ENCODE measurements at regions not wholly inside any gene's neighbourhood (a gene's known extent, or its start where the extent isn't known, plus 50 kb on each side); places are given as distances from the start of the nearest gene placed in this dataset.

DNA sequence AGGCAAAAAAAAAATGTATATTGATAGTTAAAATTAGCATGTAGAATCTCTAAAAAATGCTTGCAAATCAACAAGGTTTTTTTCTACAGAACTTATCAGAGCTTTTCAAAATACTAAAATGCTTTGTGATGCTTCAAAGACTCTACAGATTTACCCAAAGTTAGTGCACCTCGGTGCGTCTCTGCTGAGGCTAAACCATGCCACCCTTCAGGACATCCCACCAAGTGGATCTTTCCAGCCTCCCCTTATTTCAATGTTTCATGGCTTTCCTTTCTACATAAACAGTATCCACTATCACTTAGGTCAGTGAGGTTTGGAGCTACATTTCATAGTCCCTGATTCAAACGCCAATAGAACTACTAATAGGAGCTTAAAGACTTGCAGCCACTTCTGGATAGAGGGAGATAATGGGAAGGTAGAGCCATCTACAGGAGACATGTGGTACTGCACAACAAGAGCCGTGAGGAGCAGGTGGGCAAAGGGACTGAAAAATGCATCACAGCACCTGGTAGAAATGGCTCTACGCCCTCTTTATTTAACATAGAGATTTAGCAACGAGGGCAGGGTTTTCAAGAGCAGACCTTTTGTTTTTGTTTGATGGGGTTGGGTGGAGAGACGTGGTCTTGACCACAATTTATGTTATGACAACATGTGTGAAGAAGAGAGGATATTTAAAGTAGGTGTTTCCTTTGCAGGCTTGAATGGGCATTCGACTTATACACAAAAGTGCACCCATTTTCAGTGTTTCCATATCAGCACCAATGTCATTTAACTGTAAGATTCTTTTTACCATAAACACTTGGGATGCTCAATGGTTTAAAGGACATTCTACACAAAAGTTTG, 56.1 kb upstream of the SLC35G4 start:
- TF ChIP-seq, protein P1, sequence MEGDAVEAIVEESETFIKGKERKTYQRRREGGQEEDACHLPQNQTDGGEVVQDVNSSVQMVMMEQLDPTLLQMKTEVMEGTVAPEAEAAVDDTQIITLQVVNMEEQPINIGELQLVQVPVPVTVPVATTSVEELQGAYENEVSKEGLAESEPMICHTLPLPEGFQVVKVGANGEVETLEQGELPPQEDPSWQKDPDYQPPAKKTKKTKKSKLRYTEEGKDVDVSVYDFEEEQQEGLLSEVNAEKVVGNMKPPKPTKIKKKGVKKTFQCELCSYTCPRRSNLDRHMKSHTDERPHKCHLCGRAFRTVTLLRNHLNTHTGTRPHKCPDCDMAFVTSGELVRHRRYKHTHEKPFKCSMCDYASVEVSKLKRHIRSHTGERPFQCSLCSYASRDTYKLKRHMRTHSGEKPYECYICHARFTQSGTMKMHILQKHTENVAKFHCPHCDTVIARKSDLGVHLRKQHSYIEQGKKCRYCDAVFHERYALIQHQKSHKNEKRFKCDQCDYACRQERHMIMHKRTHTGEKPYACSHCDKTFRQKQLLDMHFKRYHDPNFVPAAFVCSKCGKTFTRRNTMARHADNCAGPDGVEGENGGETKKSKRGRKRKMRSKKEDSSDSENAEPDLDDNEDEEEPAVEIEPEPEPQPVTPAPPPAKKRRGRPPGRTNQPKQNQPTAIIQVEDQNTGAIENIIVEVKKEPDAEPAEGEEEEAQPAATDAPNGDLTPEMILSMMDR (IDR thresholded peaks at IDR 0.05; ENCODE audit: extremely low read depth, insufficient read depth, missing control alignments), result peak; percentile 86
- in situ Hi-C loops (cut with MboI; ENCODE audit: low pct_unique_long_range_greater_than_20kb, low sequenced_read_pairs, unreplicated experiment), result no loop called here
- DNase-seq (ENCODE audit: low spot score), result peak; percentile 68

DNA sequence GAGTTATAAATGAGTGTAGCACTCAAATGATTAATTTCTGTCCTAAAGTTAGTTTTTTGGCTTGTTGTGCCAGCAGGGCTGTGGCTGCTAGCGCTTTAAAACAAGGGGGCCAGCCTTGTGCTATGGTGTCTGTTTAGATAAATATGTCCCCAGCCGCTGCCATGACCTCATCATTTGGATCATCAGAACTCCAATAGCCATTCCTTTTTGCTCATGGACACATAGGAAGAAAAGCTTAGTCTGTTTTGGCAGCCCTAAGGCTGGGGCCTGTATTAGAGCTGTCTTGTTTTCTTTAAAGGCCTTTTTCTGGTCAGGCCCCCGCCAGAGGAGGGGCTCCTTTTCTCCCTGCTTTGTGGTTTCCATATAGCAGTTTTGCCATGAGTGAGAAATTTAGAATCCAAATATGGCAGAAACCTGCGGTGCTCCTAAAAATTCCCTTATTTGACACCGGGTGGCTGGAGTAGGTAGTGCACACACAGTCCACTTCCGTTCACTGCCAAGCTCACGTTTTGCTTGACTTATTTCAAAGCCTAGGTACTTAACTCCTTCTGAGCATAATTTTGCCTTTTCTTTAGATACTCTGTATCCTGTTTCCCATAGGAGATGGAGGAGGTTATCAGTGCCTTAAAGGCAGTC, 60.4 kb upstream of the SLC35G4 start:
- TF ChIP-seq, protein P1 (IDR thresholded peaks at IDR 0.05; ENCODE audit: extremely low read depth, insufficient read depth, missing control alignments), result no peak
- no peak for DNase-seq (ENCODE audit: low spot score)
- in situ Hi-C loops (cut with MboI; ENCODE audit: low pct_unique_long_range_greater_than_20kb, low sequenced_read_pairs, unreplicated experiment), result no loop called here

DNA sequence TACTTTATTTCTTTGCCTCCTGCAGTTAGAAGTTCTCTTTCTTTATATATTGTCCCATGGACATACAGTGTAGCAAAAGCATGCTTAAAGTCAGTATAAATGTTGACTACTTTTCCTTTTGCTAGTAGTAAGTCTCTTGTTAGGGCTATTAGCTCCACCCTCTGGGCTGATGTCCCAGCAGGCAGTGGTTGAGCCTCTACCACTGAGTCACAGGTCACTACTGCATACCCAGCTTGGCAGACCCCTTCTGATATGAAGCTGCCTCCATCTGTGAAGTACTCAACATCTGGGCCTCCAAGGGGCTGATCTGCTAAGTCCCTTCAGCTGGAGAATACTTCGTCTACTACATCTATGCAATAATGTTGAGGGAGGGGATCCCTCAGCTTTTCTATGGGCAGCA, 61.0 kb upstream of the SLC35G4 start:
- TF ChIP-seq, protein P1 (IDR thresholded peaks at IDR 0.05; ENCODE audit: extremely low read depth, insufficient read depth, missing control alignments), result no peak
- in situ Hi-C loops (cut with MboI; ENCODE audit: low pct_unique_long_range_greater_than_20kb, low sequenced_read_pairs, unreplicated experiment), result no loop called here
- no peak for DNase-seq (ENCODE audit: low spot score)

DNA sequence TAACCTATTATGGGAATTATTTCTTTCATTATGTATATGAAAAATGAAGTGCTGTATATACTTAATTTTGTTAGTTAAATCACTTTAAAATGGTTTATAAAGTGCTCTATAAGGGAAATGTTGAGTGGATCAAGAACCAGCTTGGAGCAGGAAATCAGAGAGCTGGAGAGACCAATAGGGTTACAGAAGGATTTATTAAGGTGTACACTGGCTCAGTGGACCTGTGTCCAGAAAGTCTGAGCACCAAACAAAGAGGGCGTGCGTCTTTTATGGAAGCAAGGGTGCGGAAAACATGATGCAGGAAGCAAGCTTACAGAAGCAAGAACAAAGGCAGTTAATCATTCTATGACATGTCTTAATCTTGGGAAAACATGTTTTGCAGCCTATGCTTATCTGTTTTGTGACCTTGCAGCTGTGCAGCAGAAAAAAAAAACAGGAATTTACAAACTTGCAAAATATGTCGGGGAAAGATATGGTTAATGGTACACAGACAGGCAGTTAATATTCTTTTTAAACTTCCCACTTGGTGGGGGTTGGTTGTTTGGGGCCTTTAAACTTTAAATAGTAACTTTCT, 65.2 kb upstream of the SLC35G4 start:
- in situ Hi-C loops (cut with MboI; ENCODE audit: low pct_unique_long_range_greater_than_20kb, low sequenced_read_pairs, unreplicated experiment), result no loop called here
- TF ChIP-seq, protein P1 (IDR thresholded peaks at IDR 0.05; ENCODE audit: extremely low read depth, insufficient read depth, missing control alignments), result no peak

DNA sequence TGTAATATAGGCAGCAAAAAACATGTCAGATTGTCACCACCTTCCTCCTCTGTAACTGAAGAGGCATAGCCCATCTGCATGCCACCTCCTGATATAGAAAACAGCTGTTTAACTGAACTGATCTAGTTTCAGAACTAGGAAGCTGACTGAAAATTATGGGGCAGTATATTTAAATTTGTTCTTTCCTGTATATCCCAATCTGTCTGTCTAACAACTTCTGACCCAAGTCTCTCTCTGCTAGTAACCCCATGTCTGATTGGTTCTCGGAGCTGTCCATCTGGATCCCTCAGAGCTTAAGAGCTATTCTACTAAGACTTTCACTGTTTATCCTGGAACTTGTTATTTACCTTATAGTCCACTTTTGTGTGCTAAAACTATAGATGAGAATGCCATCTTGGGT, 68.2 kb upstream of the SLC35G4 start:
- no peak for DNase-seq (ENCODE audit: low spot score)

More for the DNA sequence above, 65.2 kb upstream of the SLC35G4 start:
- DNase-seq (ENCODE audit: low spot score), result no peak

DNA sequence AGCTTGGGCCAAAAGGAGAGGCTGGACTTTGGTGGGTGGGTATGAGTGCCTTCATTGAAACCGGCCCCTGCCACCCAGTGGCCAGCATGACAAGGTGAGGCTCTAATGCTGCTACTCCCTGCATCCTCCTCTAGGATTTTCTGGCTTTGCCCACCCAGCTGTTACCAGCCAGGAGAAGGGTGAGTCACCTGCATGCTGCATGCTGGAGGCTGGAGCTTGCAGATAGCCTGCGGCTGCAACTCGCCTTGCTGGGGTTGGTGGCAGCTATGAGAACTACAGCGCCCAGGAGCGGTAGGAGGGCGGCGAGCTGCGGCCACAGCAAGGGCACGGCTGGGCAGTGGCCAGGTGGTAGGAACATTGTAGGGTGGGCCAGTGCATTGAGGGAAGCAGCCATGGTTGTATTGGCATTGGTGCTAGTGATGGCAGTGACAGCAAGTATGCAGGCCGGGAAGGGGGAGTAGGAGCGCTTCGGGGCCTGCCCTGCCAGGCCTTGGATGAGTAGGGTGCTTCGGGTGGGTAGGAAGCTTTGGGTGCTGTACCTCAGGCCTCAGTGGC, 75.4 kb upstream of the SLC35G4 start:
- TF ChIP-seq, protein P1 (IDR thresholded peaks at IDR 0.05; ENCODE audit: extremely low read depth, insufficient read depth, missing control alignments), result no peak
- in situ Hi-C loops (cut with MboI; ENCODE audit: low pct_unique_long_range_greater_than_20kb, low sequenced_read_pairs, unreplicated experiment), result no loop called here
- DNase-seq (ENCODE audit: low spot score), result no peak

More for the DNA sequence above, 68.2 kb upstream of the SLC35G4 start:
- TF ChIP-seq, protein P1 (IDR thresholded peaks at IDR 0.05; ENCODE audit: extremely low read depth, insufficient read depth, missing control alignments), result no peak
- in situ Hi-C loops (cut with MboI; ENCODE audit: low pct_unique_long_range_greater_than_20kb, low sequenced_read_pairs, unreplicated experiment), result no loop called here

Data from GM13977 (cell line).